Tibial nerve (tissue), 4 donors: ENCODE measurements at regions not wholly inside any gene's neighbourhood (a gene's known extent, or its start where the extent isn't known, plus 50 kb on each side); places are given as distances from the start of the nearest gene placed in this dataset.

Experiments used
- CTCF ChIP-seq, 5 experiments: fragments of 200-600 bp in 3 of 5; fragments of 450-650 bp in 2 of 5; sonication (generic) in 3 of 5; IDR thresholded peaks; one replicate each; pipeline ENCODE4 v1.5.1; 2016 to 2019; ENCODE audit warnings: antibody characterized with exemption in 5 of 5, mild to moderate bottlenecking in 3 of 5, moderate library complexity in 2 of 5
- EP300 ChIP-seq, 2 donors: sonication (generic); formaldehyde crosslinking; IDR thresholded peaks; one replicate each; pipeline ENCODE4 v1.6.1; 2017; ENCODE audit warnings: antibody characterized with exemption in 2 of 2, mild to moderate bottlenecking in 1 of 2

DNA sequence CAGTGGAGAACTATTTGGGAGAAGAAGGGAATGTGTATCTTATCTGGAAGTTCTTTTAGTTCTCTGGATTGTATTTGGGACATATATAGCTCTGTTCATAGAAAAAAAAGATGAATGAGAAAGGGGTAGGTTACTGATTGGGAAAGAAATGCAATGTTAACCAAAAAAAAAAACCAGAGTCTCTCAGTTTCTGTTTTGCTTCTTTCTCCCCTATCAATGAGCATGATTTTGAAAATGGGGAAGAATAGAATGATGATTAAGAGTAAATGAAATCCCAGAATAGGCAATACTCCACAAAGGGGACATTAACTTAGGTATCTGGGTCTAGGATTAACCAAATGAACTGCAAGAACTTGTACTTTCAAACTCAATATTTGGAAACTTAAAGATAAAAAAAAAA is 92.9 kb downstream of the RHOU start:
- no peak for TF ChIP-seq CTCF (IDR thresholded peaks at IDR 0.05)
- no peak for TF ChIP-seq EP300 (IDR thresholded peaks at IDR 0.05)
